ENCODE measurements at regions not wholly inside any gene's neighbourhood (a gene's known extent, or its start where the extent isn't known, plus 50 kb on each side); places are given as distances from the start of the nearest gene placed in this dataset.

GRCh38 chr18:2338601-2339000 lies 232.7 kb downstream of the METTL4 start:
- no peak for TF ChIP-seq CTCF (IDR thresholded peaks at IDR 0.05)
- no peak for TF ChIP-seq POLR2A (IDR thresholded peaks at IDR 0.05)

Data from sigmoid colon (tissue), 3 donors.